Left cardiac atrium (tissue), 4 donors: ENCODE measurements at regions not wholly inside any gene's neighbourhood (a gene's known extent, or its start where the extent isn't known, plus 50 kb on each side); places are given as distances from the start of the nearest gene placed in this dataset.
"Not testable (repeated sequence)": the region's sequence is repeated elsewhere in the genome, so short reads cannot be mapped to it uniquely, and the experiment has no call there.

Experiments used
- ATAC-seq, 2 donors: fragments of 200-7000 bp; cut with Tn5 transposase; one replicate each; pipeline ENCODE4 v1.9.1; 2020; ENCODE audit warnings: mild to moderate bottlenecking in 2 of 2, moderate library complexity in 2 of 2
- DNase-seq: peaks from one replicate; pipeline ENCODE4 v3.0.0-alpha.2; 2020
- intact Hi-C, 2 donors: fragments of 100-400 bp; cut with DNase I; formaldehyde crosslinking; loops; one replicate each; pipeline versions ENCODE4 v1.14.1 to v1.15.1; 2022 to 2023
- donor health status: DM: no; HTN: yes; CAD: no.
- donor health status: DM: no; HTN: yes; CAD: no; lungs with severe emphysema.
- donor health status: DM: yes; HTN: yes; CAD: no.
- donor health status: Dilated cardiomyopathy.

GRCh38 chr14:87065366-87065765 lies 927.6 kb downstream of the GALC start:
- intact Hi-C loops: no loop called here
- ATAC-seq: no peak
- no peak for DNase-seq

DNA sequence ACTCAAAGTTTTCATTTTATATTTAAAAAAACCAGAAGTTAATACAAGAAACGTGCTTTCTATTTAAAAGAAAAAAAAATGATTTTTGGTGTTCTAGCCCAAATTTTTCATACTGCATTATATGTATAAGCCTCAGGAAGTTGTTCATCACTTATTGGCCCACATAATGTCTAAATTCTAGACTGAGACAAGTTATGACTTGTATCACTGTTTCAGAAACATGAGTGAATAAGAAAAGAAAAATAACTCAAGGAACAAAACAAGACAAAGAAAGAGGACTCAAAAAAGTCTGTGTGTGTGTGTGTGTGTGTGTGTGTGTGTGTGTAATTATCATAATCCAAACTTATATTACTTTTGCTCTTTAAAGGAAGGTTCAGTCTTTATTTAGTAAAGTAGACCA lies 929.8 kb downstream of the GALC start:
- ATAC-seq (no peak), DNase-seq (no peak)
- intact Hi-C loops: no loop called here

DNA sequence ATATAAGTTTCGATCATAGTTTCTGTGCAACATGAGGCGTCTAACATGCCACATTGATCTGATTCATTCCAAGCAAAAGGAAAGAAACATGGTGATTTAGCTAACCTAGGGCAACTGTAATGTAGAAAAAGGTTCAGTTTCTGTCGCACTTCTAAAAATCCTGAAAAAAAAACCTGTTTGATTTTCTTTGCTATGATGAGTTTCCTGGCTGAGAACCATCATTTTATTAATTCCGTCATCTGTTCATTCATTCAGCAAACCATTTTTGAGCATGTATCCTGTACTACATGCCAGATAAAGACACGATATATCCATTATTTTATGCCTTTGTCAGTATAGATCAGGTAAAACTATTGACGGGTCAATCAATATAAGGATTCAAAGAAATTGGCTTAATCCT lies 932.6 kb downstream of the GALC start:
- intact Hi-C loops: no loop called here
- DNase-seq (no peak), ATAC-seq (no peak)

DNA sequence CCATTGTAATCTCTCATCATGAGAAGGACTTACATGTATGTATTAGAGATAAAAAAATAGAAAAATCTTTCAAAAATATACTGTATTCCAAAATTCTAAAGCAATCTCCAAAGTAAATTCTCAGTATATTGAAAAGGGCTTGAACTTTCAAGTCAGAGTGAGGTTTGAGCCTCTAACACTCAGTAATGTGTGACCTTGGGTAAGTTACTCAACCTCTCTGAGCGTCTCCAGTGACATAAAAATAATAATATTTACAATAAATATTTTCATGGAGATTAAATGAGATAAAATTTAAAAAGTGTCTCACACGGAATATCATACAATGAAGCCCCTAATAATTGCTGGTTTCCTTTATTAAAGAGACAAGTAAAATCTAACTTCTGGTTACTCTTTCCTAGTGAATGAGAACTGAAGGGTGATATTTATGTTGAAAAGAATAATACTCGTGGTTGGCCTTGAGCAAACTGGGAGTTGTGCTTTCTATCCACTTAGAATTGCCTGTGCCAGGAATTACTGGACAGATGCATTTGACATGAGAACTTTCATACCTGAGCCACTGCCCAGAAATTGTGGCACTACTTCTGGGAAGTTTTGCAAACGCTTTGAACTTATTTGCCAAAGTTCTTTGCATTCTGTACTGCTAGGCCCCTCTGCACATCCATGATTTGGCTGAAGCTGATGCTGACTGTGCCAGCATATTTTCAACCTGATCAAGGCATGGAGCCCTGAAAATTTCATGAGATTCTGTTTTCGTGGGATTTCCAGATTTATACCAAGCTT lies 933.7 kb downstream of the GALC start:
- DNase-seq (no peak), ATAC-seq (peak in 1 of 2 donors; percentile 18)
- intact Hi-C loops: no loop called here

GRCh38 chr14:87055007-87055406 lies 938.0 kb downstream of the GALC start:
- intact Hi-C loops: no loop called here
- no peak for ATAC-seq
- DNase-seq: no peak

DNA sequence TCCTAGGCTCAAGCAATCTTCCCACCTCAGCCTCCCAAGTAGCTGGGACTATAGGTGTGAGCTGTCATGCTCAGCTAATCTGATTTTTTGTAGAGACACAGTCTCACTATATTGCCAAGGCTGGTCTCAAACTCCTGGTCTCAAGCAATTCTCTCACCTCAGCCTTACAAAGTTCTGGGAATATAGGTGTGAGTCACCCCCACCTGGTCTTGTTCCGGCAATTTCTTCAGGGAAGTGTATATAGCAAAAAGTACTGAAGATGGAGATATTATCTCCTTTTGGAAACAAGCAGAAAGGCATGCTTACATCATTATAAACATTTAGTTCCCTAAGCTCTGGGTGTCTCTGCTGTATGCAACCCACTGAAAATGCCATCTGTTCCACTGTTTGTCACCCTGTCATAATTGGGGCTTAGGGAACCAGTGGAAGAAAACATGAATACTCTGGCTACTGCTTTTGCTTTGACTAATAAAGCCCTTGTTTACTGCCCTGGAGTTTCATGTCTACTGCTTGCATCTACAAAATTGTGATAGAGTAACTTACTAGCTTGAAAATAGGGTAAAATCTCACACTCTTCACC lies 940.2 kb downstream of the GALC start:
- no peak for DNase-seq
- intact Hi-C loops: no loop called here
- no peak for ATAC-seq

DNA sequence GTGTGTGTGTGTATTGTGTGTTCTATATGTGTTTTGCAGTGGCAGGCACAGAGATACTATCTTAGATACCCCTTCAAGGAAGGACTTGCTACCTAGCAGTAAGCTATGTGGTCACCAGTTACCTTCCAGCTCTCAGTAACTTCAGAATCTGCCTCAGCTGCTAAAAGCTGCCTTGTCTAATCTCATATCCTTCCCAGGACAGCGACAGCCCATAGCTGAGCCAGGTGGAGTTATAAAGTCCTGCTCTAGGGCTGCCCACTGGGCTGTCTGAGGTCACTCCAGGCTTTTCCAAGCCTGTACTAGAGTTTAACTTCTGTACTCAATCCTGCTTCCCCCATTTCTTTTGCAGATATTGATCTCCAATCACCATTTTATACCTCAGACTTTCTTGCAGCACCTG lies 942.6 kb downstream of the GALC start:
- intact Hi-C loops: no loop called here
- no peak for DNase-seq
- no peak for ATAC-seq

DNA sequence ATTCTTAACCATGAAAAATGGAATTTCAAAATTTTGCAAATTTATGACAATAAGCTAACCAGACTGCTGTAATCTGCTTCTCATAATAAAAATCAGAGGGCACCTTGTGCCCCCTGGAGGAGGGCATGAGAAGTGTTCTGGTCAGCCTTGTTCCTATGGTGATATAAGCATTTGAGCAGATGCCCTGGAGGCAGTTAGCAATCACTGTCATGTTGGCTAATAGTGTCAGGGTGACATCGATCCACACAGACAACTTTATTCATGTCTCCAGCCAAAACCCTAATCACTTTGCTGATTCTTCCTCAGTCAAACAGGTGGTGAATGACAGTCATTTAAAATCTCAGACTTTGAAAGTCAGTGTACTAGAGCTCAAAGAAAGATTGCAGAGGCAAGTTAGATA lies 943.0 kb downstream of the GALC start:
- ATAC-seq (no peak), DNase-seq (no peak)
- intact Hi-C loops: no loop called here

GRCh38 chr14:87046960-87047359 lies 946.0 kb downstream of the GALC start:
- DNase-seq (no peak), ATAC-seq (no peak)
- intact Hi-C loops: no loop called here

DNA sequence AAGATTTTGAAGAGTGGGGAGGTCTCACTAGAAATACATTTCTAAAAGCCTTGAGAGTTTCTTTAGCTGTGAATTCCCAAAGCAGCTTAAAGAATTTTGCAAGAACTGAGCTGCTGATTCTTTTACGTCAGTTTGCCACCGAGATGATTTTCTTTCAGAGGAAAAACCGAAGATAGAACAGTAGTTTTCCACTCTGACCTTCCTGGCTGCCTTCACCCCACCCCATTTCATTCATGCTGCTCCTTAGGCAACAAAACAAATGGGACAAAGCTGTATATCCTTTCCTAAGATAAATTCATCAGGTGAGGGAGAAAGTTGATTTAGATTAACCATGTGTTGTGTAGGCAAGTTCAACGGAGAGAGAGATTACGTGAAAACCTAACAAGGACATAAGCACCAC lies 947.0 kb downstream of the GALC start:
- intact Hi-C loops: no loop called here
- ATAC-seq: no peak

GRCh38 chr14:87045246-87045645 lies 947.7 kb downstream of the GALC start:
- DNase-seq: no peak
- no peak for ATAC-seq
- intact Hi-C loops: no loop called here

More for the DNA sequence above, 947.0 kb downstream of the GALC start:
- no peak for DNase-seq

GRCh38 chr14:87044807-87045206 lies 948.2 kb downstream of the GALC start:
- no peak for DNase-seq
- intact Hi-C loops: no loop called here
- no peak for ATAC-seq

DNA sequence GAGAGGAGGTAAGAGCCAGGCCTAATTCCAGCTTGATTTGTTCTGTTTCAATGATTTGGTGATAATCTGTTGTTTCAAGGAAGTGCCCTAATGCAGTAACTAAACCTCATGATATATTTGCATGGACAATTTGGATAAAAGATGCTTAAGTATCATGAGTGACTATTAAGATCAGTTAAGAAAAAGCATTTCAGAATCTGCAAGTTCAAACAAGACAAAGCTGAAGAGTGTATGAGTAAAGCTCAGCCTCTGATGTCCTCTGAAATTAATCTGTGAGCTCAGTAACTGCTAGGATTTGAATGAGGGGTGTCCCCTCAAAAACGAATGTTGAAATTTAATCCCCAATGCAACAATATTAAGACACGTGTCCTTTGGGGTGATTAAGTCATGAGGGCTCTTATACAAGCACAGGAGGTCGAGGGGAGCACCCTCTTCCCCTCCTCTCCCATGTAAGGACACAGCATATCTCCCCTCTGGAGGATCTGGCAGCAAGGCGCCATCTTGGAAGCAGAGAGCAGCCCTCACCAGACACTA lies 949.2 kb downstream of the GALC start:
- intact Hi-C loops: no loop called here
- no peak for DNase-seq
- no peak for ATAC-seq

DNA sequence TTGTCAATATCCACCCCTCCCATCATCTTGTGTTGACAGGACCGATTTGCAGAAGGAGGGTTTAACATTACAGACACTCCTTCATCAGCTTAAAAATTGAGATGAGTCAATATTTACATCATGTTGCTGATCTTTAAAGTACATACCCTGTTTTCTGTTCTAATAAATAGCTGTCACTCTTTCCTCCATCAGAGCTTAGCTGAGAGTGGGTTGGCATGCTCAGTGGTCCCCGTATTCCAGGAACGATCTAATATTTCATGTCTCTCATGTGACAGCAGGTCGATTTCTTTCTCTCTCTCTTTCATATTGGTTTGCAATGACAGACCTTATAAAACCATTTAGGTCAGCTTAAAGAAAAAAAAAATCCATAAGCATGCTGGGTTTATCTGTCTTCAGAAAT lies 950.6 kb downstream of the GALC start:
- DNase-seq: no peak
- no peak for ATAC-seq
- intact Hi-C loops: no loop called here

- intact Hi-C loops: no loop called here
- no peak for DNase-seq
- peak in 1 of 2 donors; percentile 38 for ATAC-seq
These were observed 951.5 kb downstream of the GALC start for GRCh38 chr14:87041290-87042020.

- intact Hi-C loops: no loop called here
- DNase-seq: no peak
- ATAC-seq: no peak
These were observed 958.3 kb downstream of the GALC start for GRCh38 chr14:87034680-87035079.

- DNase-seq: no peak
- intact Hi-C loops: no loop called here
- no peak for ATAC-seq
These were observed 962.8 kb downstream of the GALC start for GRCh38 chr14:87030197-87030596.

DNA sequence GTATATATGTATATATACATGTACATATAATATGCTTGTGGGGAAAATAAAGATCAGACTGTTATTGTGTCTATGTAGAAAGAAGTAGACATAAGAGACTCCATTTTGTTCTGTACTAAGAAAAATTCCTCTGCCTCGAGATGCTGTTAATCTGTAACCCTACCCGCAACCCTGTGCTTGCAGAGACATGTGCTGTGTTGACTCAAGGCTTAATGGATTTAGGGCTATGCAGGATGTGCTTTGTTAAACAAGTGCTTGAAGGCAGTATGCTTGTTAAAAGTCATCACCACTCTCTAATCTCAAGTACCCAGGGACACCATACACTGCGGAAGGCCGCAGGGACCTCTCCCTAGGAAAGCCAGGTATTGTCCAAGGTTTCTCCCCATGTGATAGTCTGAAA lies 972.9 kb downstream of the GALC start:
- DNase-seq, intact Hi-C loops, ATAC-seq: not testable (repeated sequence)

GRCh38 chr14:87018294-87018693 lies 974.7 kb downstream of the GALC start:
- intact Hi-C loops: no loop called here
- ATAC-seq: no peak
- DNase-seq: no peak

GRCh38 chr14:87017335-87017734 lies 975.6 kb downstream of the GALC start:
- ATAC-seq: no peak
- DNase-seq: no peak
- intact Hi-C loops: no loop called here
